ENCODE measurements at regions not wholly inside any gene's neighbourhood (a gene's known extent, or its start where the extent isn't known, plus 50 kb on each side); places are given as distances from the start of the nearest gene placed in this dataset.
A peak's percentile ranks its signal among the peaks of the same experiment; 100 is the strongest.

DNA sequence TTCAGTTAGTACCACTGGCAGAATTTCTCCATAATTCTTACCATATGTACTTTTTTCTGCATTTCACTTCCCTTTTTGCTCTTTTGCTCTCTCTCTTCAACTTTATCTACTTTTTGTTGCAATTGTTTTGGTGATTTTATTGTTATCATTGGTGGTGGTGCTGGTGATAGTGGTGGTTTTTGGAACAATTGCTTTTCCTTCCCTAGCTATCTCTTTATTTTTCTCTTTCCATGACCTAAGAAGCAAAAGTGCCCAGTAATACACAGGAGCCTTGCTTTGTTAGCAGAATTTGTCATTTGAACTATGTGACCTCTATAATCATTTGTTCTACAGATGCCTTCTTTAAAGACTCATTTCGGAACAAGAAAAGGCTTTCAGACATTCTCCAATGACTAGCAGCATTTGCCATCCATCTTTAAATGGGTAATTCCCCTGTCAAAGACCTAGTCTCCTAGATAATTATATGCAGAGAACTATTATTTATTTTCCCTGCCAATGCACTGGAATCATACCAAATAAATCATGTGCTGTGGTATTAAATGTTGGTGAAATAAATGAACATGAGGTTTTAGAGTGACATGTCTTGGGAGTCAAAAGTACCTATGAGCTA, 154.5 kb downstream of the GASK1B start (continued):
- TF ChIP-seq, protein P1, sequence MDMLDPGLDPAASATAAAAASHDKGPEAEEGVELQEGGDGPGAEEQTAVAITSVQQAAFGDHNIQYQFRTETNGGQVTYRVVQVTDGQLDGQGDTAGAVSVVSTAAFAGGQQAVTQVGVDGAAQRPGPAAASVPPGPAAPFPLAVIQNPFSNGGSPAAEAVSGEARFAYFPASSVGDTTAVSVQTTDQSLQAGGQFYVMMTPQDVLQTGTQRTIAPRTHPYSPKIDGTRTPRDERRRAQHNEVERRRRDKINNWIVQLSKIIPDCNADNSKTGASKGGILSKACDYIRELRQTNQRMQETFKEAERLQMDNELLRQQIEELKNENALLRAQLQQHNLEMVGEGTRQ (IDR thresholded peaks at IDR 0.05; ENCODE audit: borderline replicate concordance, low read depth, low read length): no peak
- TF ChIP-seq GATA2 (CRISPR knock-in tag; IDR thresholded peaks at IDR 0.05): no peak
- no peak for TF ChIP-seq NRF1 (IDR thresholded peaks at IDR 0.05; ENCODE audit: low read depth, low read length)
- no peak for TF ChIP-seq FOXJ3 (CRISPR knock-in tag; IDR thresholded peaks at IDR 0.05)
- TF ChIP-seq, protein P2, sequence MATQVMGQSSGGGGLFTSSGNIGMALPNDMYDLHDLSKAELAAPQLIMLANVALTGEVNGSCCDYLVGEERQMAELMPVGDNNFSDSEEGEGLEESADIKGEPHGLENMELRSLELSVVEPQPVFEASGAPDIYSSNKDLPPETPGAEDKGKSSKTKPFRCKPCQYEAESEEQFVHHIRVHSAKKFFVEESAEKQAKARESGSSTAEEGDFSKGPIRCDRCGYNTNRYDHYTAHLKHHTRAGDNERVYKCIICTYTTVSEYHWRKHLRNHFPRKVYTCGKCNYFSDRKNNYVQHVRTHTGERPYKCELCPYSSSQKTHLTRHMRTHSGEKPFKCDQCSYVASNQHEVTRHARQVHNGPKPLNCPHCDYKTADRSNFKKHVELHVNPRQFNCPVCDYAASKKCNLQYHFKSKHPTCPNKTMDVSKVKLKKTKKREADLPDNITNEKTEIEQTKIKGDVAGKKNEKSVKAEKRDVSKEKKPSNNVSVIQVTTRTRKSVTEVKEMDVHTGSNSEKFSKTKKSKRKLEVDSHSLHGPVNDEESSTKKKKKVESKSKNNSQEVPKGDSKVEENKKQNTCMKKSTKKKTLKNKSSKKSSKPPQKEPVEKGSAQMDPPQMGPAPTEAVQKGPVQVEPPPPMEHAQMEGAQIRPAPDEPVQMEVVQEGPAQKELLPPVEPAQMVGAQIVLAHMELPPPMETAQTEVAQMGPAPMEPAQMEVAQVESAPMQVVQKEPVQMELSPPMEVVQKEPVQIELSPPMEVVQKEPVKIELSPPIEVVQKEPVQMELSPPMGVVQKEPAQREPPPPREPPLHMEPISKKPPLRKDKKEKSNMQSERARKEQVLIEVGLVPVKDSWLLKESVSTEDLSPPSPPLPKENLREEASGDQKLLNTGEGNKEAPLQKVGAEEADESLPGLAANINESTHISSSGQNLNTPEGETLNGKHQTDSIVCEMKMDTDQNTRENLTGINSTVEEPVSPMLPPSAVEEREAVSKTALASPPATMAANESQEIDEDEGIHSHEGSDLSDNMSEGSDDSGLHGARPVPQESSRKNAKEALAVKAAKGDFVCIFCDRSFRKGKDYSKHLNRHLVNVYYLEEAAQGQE (IDR thresholded peaks at IDR 0.05; ENCODE audit: low read depth, low read length): no peak
- no peak for TF ChIP-seq RAD21 (IDR thresholded peaks at IDR 0.05; ENCODE audit: low read length)
- no peak for TF ChIP-seq YY1 (IDR thresholded peaks at IDR 0.05; ENCODE audit: low read depth)
- TF ChIP-seq FOXM1 (IDR thresholded peaks at IDR 0.05; ENCODE audit: low read depth): no peak
- no peak for TF ChIP-seq IRF3 (IDR thresholded peaks at IDR 0.05; ENCODE audit: low read depth, low read length)
- no peak for TF ChIP-seq USF1 (IDR thresholded peaks at IDR 0.05; ENCODE audit: borderline replicate concordance, low read depth)
- no peak for TF ChIP-seq SIN3A (IDR thresholded peaks at IDR 0.05; ENCODE audit: borderline replicate concordance, low read depth, low read length)
- no peak for TF ChIP-seq RCOR1 (IDR thresholded peaks at IDR 0.05; ENCODE audit: low read length)
- TF ChIP-seq MXI1 (IDR thresholded peaks at IDR 0.05; ENCODE audit: low read depth, low read length): no peak
- no peak for TF ChIP-seq EZH2phosphoT487 (IDR thresholded peaks at IDR 0.05; ENCODE audit: borderline replicate concordance, low read depth)
- TF ChIP-seq ZBTB33 (IDR thresholded peaks at IDR 0.05; ENCODE audit: borderline replicate concordance, low read depth): no peak
- TF ChIP-seq, protein P3, sequence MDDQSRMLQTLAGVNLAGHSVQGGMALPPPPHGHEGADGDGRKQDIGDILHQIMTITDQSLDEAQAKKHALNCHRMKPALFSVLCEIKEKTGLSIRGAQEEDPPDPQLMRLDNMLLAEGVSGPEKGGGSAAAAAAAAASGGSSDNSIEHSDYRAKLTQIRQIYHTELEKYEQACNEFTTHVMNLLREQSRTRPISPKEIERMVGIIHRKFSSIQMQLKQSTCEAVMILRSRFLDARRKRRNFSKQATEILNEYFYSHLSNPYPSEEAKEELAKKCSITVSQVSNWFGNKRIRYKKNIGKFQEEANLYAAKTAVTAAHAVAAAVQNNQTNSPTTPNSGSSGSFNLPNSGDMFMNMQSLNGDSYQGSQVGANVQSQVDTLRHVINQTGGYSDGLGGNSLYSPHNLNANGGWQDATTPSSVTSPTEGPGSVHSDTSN (IDR thresholded peaks at IDR 0.05): peak; percentile 87
- peak; percentile 22; the same call in 1 of the 2 replicates for TF ChIP-seq JUND (IDR thresholded peaks at IDR 0.05)
- TF ChIP-seq NFIC (IDR thresholded peaks at IDR 0.05; ENCODE audit: borderline replicate concordance): peak; percentile 40; the same call in 1 of the 2 replicates
- no peak for TF ChIP-seq POLR2AphosphoS5 (IDR thresholded peaks at IDR 0.05; ENCODE audit: low read depth, low read length)
